ENCODE measurements at regions not wholly inside any gene's neighbourhood (a gene's known extent, or its start where the extent isn't known, plus 50 kb on each side); places are given as distances from the start of the nearest gene placed in this dataset.

DNA sequence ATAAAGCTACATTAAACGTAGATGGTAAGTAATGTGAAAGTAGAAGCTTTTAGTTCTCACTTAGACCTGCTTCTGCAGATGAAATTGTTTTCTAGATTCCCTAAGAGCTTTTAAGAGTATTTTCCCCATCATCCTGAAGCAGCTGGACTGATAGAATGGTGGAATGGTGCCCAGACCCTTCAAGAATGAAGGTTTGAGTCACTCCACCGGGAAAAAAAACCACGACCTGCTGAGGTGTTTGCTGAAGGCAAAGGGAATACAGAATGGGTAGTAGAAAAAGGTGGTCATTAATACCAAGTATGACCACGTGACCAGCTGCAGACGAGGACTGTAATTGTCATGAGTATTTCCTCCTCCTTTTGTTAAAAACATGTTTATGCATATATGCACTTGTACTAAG, 79.2 kb upstream of the PTPRZ1 start:
- no peak for DNase-seq
- H3K9me3 ChIP-seq = no peaks in the 10 kb centered on the region
- TF ChIP-seq, protein P1, sequence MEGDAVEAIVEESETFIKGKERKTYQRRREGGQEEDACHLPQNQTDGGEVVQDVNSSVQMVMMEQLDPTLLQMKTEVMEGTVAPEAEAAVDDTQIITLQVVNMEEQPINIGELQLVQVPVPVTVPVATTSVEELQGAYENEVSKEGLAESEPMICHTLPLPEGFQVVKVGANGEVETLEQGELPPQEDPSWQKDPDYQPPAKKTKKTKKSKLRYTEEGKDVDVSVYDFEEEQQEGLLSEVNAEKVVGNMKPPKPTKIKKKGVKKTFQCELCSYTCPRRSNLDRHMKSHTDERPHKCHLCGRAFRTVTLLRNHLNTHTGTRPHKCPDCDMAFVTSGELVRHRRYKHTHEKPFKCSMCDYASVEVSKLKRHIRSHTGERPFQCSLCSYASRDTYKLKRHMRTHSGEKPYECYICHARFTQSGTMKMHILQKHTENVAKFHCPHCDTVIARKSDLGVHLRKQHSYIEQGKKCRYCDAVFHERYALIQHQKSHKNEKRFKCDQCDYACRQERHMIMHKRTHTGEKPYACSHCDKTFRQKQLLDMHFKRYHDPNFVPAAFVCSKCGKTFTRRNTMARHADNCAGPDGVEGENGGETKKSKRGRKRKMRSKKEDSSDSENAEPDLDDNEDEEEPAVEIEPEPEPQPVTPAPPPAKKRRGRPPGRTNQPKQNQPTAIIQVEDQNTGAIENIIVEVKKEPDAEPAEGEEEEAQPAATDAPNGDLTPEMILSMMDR (IDR thresholded peaks at IDR 0.05) = no peak
- TF ChIP-seq POLR2A (IDR thresholded peaks at IDR 0.05) = no peak
- H3K4me1 ChIP-seq = no peaks in the 10 kb centered on the region
- no peaks in the 10 kb centered on the region for H3K27me3 ChIP-seq
- H3K4me3 ChIP-seq = no peak overlapping the region
- H3K27ac ChIP-seq = no peak overlapping the region
- H3K36me3 ChIP-seq = no peaks in the 10 kb centered on the region

DNA sequence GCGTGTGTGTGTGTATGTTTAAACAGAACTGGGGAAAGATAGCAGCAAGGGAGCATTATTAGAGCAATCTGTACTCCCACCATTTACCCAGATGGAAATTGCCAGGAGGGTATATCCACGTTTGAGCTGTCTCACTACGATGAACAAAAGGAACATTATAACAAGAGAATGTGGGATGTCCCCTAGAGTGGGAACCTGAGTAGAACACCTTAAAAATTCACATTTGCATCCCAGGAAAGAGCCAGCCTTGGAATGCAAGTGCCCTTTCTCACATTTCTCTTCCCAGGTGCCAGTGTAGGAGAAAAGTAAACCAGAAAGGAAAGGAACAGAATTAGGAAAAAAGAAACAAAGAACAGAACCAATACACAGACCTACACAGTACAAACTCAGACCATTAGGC, 95.3 kb upstream of the PTPRZ1 start:
- Histone ChIP-seq H3K9me3 (no peaks in the 10 kb centered on the region), H3K27me3 (no peaks in the 10 kb centered on the region), H3K4me1 (no peaks in the 10 kb centered on the region), H3K36me3 (no peaks in the 10 kb centered on the region), H3K27ac (no peak overlapping the region), H3K4me3 (no peak overlapping the region)
- no peak for TF ChIP-seq POLR2A (IDR thresholded peaks at IDR 0.05)
- TF ChIP-seq, protein P1 (IDR thresholded peaks at IDR 0.05) = no peak
- DNase-seq = no peak

DNA sequence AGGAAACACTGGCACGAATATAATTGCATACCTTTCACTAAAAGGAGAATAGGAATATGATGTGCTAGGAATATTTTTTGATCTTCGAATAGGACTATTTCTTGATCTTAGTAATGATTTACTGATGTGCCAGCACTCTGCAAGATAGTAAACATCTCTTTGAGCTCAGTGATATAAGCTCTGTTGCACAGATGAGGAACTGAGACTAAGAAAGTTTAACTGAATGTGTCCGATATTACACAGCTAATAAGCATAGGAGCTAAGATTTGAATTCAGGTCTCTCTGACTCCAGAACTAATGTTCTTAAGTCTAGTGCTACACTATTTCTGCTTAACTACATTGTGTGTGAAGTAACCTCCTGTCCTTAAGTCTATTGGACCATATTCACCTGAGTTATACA, 98.4 kb upstream of the PTPRZ1 start:
- Histone ChIP-seq H3K36me3 (no peaks in the 10 kb centered on the region), H3K4me3 (no peak overlapping the region), H3K9me3 (no peaks in the 10 kb centered on the region), H3K27ac (no peak overlapping the region), H3K4me1 (no peaks in the 10 kb centered on the region), H3K27me3 (no peaks in the 10 kb centered on the region)
- TF ChIP-seq, protein P1 (IDR thresholded peaks at IDR 0.05) = no peak
- TF ChIP-seq POLR2A (IDR thresholded peaks at IDR 0.05) = no peak
- no peak for DNase-seq

DNA sequence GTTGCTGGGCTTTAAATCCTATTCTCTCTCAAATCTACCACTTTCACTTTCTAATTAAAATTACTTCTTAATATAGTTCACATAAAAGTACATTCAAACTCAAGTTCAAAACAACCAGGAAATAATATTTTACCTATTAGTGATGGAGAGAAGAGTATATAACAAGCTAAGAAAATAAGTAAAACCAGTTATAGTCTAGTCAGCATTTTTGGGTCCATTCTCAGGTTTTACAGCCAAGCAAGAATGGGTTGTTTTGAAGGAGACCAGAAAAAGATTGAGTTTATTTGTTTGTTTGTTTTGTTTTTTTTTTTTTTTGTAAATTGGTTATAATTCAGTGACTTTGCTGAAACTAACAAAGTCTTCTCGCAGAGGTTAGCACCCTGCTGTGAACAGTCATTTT, 106.3 kb upstream of the PTPRZ1 start:
- DNase-seq = no peak
- Histone ChIP-seq H3K27ac (no peak overlapping the region), H3K27me3 (no peaks in the 10 kb centered on the region), H3K36me3 (no peaks in the 10 kb centered on the region), H3K4me3 (no peak overlapping the region), H3K9me3 (no peaks in the 10 kb centered on the region), H3K4me1 (no peaks in the 10 kb centered on the region)
- TF ChIP-seq POLR2A (IDR thresholded peaks at IDR 0.05) = no peak
- TF ChIP-seq, protein P1 (IDR thresholded peaks at IDR 0.05) = no peak

DNA sequence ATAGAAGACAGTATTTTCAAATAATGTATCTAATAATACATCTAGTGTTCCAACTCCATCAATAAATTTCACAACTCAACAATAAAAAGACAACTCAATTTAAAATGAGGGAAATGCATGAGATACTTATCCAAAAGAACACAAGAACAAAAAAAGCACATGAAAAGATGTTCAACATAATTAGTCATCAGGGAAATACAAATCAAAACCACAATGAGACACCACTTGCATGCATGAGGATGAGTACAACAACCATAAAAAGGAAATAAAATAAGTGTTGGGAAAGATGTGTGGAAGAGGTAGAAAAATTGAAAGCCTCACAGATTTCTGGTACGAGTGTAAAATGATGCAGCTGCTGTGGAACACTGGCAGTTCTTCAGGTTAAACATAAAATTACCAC, 111.6 kb upstream of the PTPRZ1 start:
- no peaks in the 10 kb centered on the region for H3K9me3 ChIP-seq
- H3K27me3 ChIP-seq = no peaks in the 10 kb centered on the region
- H3K4me1 ChIP-seq = no peaks in the 10 kb centered on the region
- DNase-seq = no peak
- H3K36me3 ChIP-seq = no peaks in the 10 kb centered on the region
- H3K4me3 ChIP-seq = no peak overlapping the region
- TF ChIP-seq POLR2A (IDR thresholded peaks at IDR 0.05) = no peak
- TF ChIP-seq, protein P1 (IDR thresholded peaks at IDR 0.05) = no peak
- H3K27ac ChIP-seq = no peak overlapping the region

All from Peyer's patch (tissue), 4 donors.